ENCODE measurements at regions not wholly inside any gene's neighbourhood (a gene's known extent, or its start where the extent isn't known, plus 50 kb on each side); places are given as distances from the start of the nearest gene placed in this dataset.

GRCh38 chr11:122353561-122353960, 237.5 kb upstream of the BLID start:
- Histone ChIP-seq H3K27me3 (ENCODE audit: low read length) (peaks cover 66% of the 10 kb centered on the region), H3K9ac (ENCODE audit: low read length) (no peak overlapping the region), H3K27ac (ENCODE audit: low read length) (no peak overlapping the region), H3K9me3 (ENCODE audit: low read length) (no peaks in the 10 kb centered on the region), H3F3A (ENCODE audit: low read length, unreplicated experiment) (no peaks in the 10 kb centered on the region), H2AFZ (ENCODE audit: low read length) (no peak overlapping the region), H3K4me2 (ENCODE audit: low read length) (no peak overlapping the region), H4K20me1 (ENCODE audit: low read length) (no peaks in the 10 kb centered on the region), H3K9me2 (replicated peaks; ENCODE audit: low read length) (no peaks in the 10 kb centered on the region), H3K4me3 (ENCODE audit: low read length) (no peak overlapping the region), H3K36me3 (ENCODE audit: low read depth, low read length) (no peaks in the 10 kb centered on the region), H3K4me1 (ENCODE audit: insufficient read depth, low read length) (no peaks in the 10 kb centered on the region), H3K79me2 (ENCODE audit: low read length) (no peaks in the 10 kb centered on the region)
- ChIA-PET POLR2A (ENCODE audit: unreplicated experiment) (interaction anchor here (0.7 kb wide), 1 partner anchor 11 kb away, joined by 3 read pairs; no protein-coding TSS in a partner anchor), CTCF (no interaction called here)
- no TSS peak for BruUV-seq (replicated peaks)
- TF ChIP-seq EZH2 (IDR thresholded peaks at IDR 0.05; ENCODE audit: low read length, unreplicated experiment) (no peak), EZH2phosphoT487 (IDR thresholded peaks at IDR 0.05; ENCODE audit: borderline replicate concordance, low read length) (no peak), CTCF (conservative IDR thresholded peaks at IDR 0.05; ENCODE audit: low read depth, low read length) (no peak)
- DNase-seq (no peak), ATAC-seq (no peak)
- intact Hi-C loops (cut with micrococcal nuclease) = no loop called here

GRCh38 chr11:122348659-122349409, 232.8 kb upstream of the BLID start:
- H3K9me3 ChIP-seq (ENCODE audit: low read length) = no peaks in the 10 kb centered on the region
- H3F3A ChIP-seq (ENCODE audit: low read length, unreplicated experiment) = no peaks in the 10 kb centered on the region
- BruUV-seq (replicated peaks) = no TSS peak
- H3K4me2 ChIP-seq (ENCODE audit: low read length) = no peak overlapping the region
- H3K9me2 ChIP-seq (replicated peaks; ENCODE audit: low read length) = no peaks in the 10 kb centered on the region
- H3K27ac ChIP-seq (ENCODE audit: low read length) = no peak overlapping the region
- TF ChIP-seq EZH2phosphoT487 (IDR thresholded peaks at IDR 0.05; ENCODE audit: borderline replicate concordance, low read length) (no peak), CTCF (conservative IDR thresholded peaks at IDR 0.05; ENCODE audit: low read depth, low read length) (no peak), EZH2 (IDR thresholded peaks at IDR 0.05; ENCODE audit: low read length, unreplicated experiment) (no peak)
- intact Hi-C loops (cut with micrococcal nuclease) = no loop called here
- DNase-seq (no peak), ATAC-seq (no peak)
- no peak overlapping the region for H3K9ac ChIP-seq (ENCODE audit: low read length)
- H3K4me1 ChIP-seq (ENCODE audit: insufficient read depth, low read length) = no peaks in the 10 kb centered on the region
- H4K20me1 ChIP-seq (ENCODE audit: low read length) = no peaks in the 10 kb centered on the region
- no peak overlapping the region for H3K4me3 ChIP-seq (ENCODE audit: low read length)
- no peak overlapping the region for H2AFZ ChIP-seq (ENCODE audit: low read length)
- CTCF ChIA-PET = no interaction called here
- POLR2A ChIA-PET (ENCODE audit: unreplicated experiment) = no interaction called here
- H3K79me2 ChIP-seq (ENCODE audit: low read length) = no peaks in the 10 kb centered on the region
- peaks cover 69% of the 10 kb centered on the region for H3K27me3 ChIP-seq (ENCODE audit: low read length)
- no peaks in the 10 kb centered on the region for H3K36me3 ChIP-seq (ENCODE audit: low read depth, low read length)

GRCh38 chr11:122346006-122346405, 230.0 kb upstream of the BLID start:
- no peak for ATAC-seq
- DNase-seq = no peak
- Histone ChIP-seq H3K27me3 (ENCODE audit: low read length) (peaks cover 73% of the 10 kb centered on the region), H3K4me1 (ENCODE audit: insufficient read depth, low read length) (peaks cover 10% of the 10 kb centered on the region; the same call in 1 of the 2 replicates), H3F3A (ENCODE audit: low read length, unreplicated experiment) (no peaks in the 10 kb centered on the region), H3K4me2 (ENCODE audit: low read length) (no peak overlapping the region), H4K20me1 (ENCODE audit: low read length) (no peaks in the 10 kb centered on the region), H2AFZ (ENCODE audit: low read length) (no peak overlapping the region), H3K9me2 (replicated peaks; ENCODE audit: low read length) (no peaks in the 10 kb centered on the region), H3K9ac (ENCODE audit: low read length) (no peak overlapping the region), H3K4me3 (ENCODE audit: low read length) (no peak overlapping the region), H3K27ac (ENCODE audit: low read length) (no peak overlapping the region), H3K9me3 (ENCODE audit: low read length) (no peaks in the 10 kb centered on the region), H3K36me3 (ENCODE audit: low read depth, low read length) (no peaks in the 10 kb centered on the region), H3K79me2 (ENCODE audit: low read length) (no peaks in the 10 kb centered on the region)
- intact Hi-C loops (cut with micrococcal nuclease) = no loop called here
- CTCF ChIA-PET = no interaction called here
- TF ChIP-seq CTCF (conservative IDR thresholded peaks at IDR 0.05; ENCODE audit: low read depth, low read length) = no peak
- TF ChIP-seq EZH2 (IDR thresholded peaks at IDR 0.05; ENCODE audit: low read length, unreplicated experiment) = no peak
- TF ChIP-seq EZH2phosphoT487 (IDR thresholded peaks at IDR 0.05; ENCODE audit: borderline replicate concordance, low read length) = no peak
- no TSS peak for BruUV-seq (replicated peaks)
- POLR2A ChIA-PET (ENCODE audit: unreplicated experiment) = no interaction called here

Measured in PC-3 (cell line).